ENCODE measurements at regions not wholly inside any gene's neighbourhood (a gene's known extent, or its start where the extent isn't known, plus 50 kb on each side); places are given as distances from the start of the nearest gene placed in this dataset.

GRCh38 chr14:98607341-98607910 lies 664.6 kb downstream of the BCL11B start:
- no peak for FAIRE-seq

More at GRCh38 chr14:98607341-98607910, 664.6 kb downstream of the BCL11B start:
- ChIA-PET POLR2A (no interaction called here), CTCF (no interaction called here)
- no peaks in the 10 kb centered on the region for H3K36me3 ChIP-seq (ENCODE audit: control insufficient read depth in 2 of 2, extremely low read depth in 1 of 2, insufficient read depth in 2 of 2, low read length in 2 of 2)
- H3K4me3 ChIP-seq (replicated peaks in 1 of 3; ENCODE audit: insufficient read depth in 1 of 3, low read depth in 1 of 3, low read length in 3 of 3): no peak overlapping the region
- no peak overlapping the region for H3K4me2 ChIP-seq (ENCODE audit: insufficient read depth, low read length)
- no peaks in the 10 kb centered on the region for H3K79me2 ChIP-seq (ENCODE audit: control insufficient read depth, insufficient read depth, low read length)
- intact Hi-C loops (cut with micrococcal nuclease) (no loop called here), dilution Hi-C loops (cut with MboI; ENCODE audit: extremely low pct_ligation_motif_present, low sequenced_read_pairs) (no loop called here)
- BruUV-seq (replicated peaks): no TSS peak
- TF ChIP-seq FOS (IDR thresholded peaks at IDR 0.05; ENCODE audit: borderline replicate concordance, insufficient read depth, low read length) (no peak), POLR2AphosphoS5 (IDR thresholded peaks at IDR 0.05; ENCODE audit: insufficient read depth, low read depth, low read length) (no peak), MYC (IDR thresholded peaks at IDR 0.05; ENCODE audit: low read depth, low read length) (no peak), POLR2A (IDR thresholded peaks at IDR 0.05; ENCODE audit: low read depth, low read length) (no peak), MAX (IDR thresholded peaks at IDR 0.05; ENCODE audit: insufficient read depth, insufficient read length) (no peak), CTCF (IDR thresholded peaks at IDR 0.05; ENCODE audit: extremely low read depth in 1 of 2, insufficient read depth in 1 of 2, low read depth in 1 of 2, low read length in 2 of 2) (no peak), EZH2 (IDR thresholded peaks at IDR 0.05; ENCODE audit: borderline replicate concordance, low read depth, low read length, severe bottlenecking) (no peak)
- H3K9ac ChIP-seq (replicated peaks; ENCODE audit: extremely low read depth, insufficient read depth, low read length): no peak overlapping the region
- no peaks in the 10 kb centered on the region for H3K9me1 ChIP-seq (replicated peaks; ENCODE audit: control insufficient read depth, extremely low read depth, insufficient read depth, low read length)
- no peak for DNase-seq (ENCODE audit: low read depth, low spot score)
- H3K27ac ChIP-seq (ENCODE audit: insufficient read depth, low read depth, low read length): no peak overlapping the region
- H3K4me1 ChIP-seq (ENCODE audit: control insufficient read depth, extremely low read depth, insufficient read depth, low read length): no peaks in the 10 kb centered on the region
- peaks cover 3% of the 10 kb centered on the region for H3K9me3 ChIP-seq (replicated peaks; ENCODE audit: control insufficient read depth, insufficient read depth, low read length)
- H4K20me1 ChIP-seq (replicated peaks; ENCODE audit: control insufficient read depth, extremely low read depth, insufficient read depth, low read length): no peaks in the 10 kb centered on the region
- no peak overlapping the region for H2AFZ ChIP-seq (ENCODE audit: low read depth, low read length)
- H3K27me3 ChIP-seq (ENCODE audit: control insufficient read depth in 2 of 2, insufficient read depth in 2 of 2, low read length in 2 of 2): no peaks in the 10 kb centered on the region
